ENCODE measurements at regions not wholly inside any gene's neighbourhood (a gene's known extent, or its start where the extent isn't known, plus 50 kb on each side); places are given as distances from the start of the nearest gene placed in this dataset.

DNA sequence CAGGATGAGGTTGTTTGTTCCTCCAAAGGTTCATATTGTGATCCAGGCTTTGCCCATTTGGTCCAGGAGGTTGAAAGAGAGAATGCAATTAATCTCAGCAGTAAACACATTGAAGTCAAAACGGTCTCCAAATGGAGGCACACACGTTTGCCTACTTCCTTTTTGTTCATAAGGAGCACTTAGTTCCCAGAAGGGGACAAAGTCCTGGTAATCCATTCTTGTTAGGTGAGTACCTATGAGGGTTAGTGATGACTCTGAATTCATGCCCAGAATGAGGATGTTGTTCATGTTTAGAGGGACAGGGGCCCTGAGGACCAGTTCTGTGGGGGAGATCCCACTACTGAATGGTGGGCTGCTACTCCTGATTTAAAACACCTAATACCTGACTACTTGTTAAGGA lies 177.7 kb downstream of the ALDH1A2 start:
- TF ChIP-seq CTCF (IDR thresholded peaks at IDR 0.05; ENCODE audit: borderline replicate concordance, extremely low read depth, low read length, poor library complexity, severe bottlenecking) = no peak
- TF ChIP-seq EZH2 (IDR thresholded peaks at IDR 0.05; ENCODE audit: borderline replicate concordance, low read depth, low read length, severe bottlenecking) = no peak
